Activated CD4-positive, alpha-beta T cell treated with anti-CD3 and anti-CD28 coated beads, Interleukin-2, amount 50 U/mL, for 48 hours (primary cell): ENCODE measurements at regions not wholly inside any gene's neighbourhood (a gene's known extent, or its start where the extent isn't known, plus 50 kb on each side); places are given as distances from the start of the nearest gene placed in this dataset.
A peak's percentile ranks its signal among the peaks of the same experiment; 100 is the strongest.

ENCODE experiments used
- DNase-seq, 2 experiments: peaks; one replicate each; pipeline ENCODE4 v3.0.0-alpha.2; 2020

GRCh38 chr20:58087562-58087858, 140.9 kb downstream of the ANKRD60 start:
- DNase-seq = no peak

- DNase-seq = peak; percentile 5 to 30
Observed at GRCh38 chr20:58086763-58087561, 141.5 kb downstream of the ANKRD60 start.

DNA sequence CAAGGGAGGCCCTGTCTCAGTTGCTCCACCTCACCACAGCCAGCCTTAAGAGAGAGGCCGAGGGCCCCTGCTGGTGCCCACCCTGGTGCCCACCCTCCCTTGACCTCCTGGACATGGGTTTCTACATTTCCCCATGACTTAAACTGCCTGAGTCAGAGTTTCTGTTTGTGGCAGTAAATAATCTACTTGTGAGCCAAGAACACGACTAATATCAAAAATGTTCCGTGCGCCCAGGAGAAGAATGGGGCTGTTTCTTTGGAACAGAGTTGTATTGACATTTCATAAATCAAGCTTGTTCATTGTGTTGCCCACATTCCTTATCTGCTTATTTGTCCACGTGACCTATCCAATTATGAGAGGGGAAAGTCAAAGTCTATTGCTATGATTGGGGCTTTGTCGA, 143.5 kb downstream of the ANKRD60 start:
- DNase-seq = no peak

DNA sequence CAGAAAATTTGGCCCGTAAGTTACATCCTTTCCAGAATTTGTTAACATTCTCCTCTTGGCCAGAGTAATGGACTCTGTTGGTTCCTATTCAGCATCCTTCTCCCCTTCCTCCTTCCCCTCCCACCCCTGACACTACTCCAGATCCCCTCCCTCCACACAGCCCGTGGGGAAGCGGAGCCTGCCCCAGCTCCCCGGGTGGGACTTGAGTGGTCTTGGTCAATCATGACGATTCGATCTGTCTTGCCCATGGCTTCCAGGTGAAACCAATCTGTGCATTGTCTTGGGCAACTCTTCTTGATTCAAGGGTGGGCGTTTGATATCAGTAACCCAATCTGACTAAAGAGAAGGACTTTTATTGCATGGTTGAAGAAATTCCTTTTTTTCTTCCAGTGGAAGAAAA, 143.9 kb downstream of the ANKRD60 start:
- DNase-seq = no peak

- no peak for DNase-seq
Observed at GRCh38 chr20:58081846-58082245, 146.6 kb downstream of the ANKRD60 start.

GRCh38 chr20:58078741-58079522, 149.5 kb downstream of the ANKRD60 start:
- DNase-seq = no peak

GRCh38 chr20:58077282-58077681, 151.2 kb downstream of the ANKRD60 start:
- DNase-seq = no peak

DNA sequence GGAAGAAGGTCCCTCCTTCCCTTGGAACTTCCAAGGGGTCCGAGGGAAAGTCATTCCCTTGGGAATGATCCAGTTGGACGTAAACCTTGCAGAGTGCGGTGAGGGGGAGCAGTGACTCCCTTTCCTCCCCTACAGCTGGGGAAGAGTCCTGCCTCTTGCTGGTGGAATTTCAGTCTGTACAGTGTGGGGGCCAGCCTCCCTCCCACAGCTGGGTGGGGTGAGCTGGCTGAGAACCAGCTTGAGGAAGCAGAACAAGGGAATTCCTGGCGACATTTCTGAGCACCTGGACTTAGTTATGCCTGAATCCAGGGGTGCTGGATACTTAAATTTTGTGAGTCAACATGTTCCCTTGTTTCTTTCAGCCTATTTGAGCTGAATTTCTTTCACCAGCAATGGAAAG, 152.0 kb downstream of the ANKRD60 start:
- DNase-seq = no peak

DNA sequence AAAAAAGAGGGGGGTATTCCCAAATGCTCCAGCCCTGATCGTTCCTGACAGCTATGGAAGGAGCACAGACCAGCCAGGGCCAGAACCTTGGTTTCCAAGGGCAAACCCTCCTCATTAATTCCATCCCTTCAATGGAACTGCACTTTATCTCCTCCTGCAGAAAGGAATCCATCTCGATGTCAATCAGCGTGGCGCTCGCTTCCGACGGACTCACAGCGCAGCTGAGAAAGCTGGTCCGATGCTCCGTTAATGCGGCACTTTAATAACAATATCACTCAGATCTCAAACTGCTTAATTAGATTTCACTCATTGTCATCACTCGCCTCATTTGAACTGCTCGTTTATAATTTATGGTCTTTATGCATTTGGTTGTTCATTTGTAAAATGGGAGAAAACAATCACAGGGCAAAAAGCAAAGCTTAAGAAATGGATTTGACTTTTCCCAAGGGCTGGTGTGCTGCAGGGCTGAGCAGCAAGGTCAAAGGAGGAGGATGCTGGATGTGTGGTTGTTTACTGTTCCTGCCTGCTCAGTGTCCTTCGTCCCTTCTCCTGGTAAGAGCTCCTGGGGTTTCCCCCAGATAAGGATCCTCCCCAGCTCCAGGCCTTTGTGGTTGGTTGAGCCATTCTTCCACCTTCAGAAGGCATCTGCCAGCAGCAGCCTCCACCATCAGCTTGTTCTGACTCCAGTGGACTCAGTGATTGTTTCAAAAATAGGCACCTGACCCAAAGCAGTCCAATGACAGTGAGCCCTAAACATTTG, 152.7 kb downstream of the ANKRD60 start:
- DNase-seq = no peak

DNA sequence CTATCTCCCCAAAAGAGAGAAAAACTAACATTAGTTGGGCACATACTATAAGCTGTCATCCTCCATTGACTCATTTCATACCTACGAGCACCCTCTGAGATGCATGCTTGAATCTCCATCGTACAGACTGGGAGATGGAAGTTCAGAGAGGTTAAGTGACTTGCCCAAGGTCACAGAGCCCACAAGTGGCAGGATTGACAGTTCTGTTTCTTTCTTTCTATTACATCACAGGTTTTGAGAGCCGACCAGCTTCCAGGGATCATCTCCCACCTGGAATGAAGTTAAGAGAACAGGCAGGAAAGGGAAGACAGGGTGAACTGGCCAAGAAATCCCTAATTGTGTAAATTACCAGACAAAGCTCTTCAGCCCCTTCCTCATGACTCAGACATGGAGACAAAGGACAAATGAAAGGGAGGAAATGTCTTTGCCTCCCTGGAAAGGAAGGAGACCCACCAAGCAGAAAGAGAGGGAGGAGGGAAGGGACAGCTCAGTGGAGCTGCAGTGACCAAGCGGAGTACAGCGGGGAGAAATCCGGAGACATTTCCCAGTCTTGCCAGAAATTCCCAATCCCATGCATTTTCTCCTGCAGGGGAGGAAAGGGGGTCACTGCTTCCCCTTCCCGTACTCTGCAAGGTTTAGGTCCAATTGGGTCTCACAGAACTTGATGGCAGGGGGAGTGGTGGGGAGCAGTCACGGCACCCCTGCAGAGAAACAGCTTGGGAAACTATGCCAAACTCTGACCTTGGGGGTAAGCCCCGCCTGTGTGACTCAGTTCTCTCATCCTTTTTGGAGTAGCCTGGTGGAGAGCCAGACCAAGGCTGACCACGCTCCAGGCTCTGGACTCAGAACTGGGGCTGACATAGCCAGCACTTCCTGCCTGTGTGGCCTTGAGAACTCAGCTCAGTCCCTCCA, 154.3 kb downstream of the ANKRD60 start:
- DNase-seq = no peak

GRCh38 chr20:58072695-58073671, 155.5 kb downstream of the ANKRD60 start:
- no peak for DNase-seq

- no peak for DNase-seq
Observed at GRCh38 chr20:58071991-58072390, 156.5 kb downstream of the ANKRD60 start.

GRCh38 chr20:58071298-58071697, 157.2 kb downstream of the ANKRD60 start:
- DNase-seq = no peak

DNA sequence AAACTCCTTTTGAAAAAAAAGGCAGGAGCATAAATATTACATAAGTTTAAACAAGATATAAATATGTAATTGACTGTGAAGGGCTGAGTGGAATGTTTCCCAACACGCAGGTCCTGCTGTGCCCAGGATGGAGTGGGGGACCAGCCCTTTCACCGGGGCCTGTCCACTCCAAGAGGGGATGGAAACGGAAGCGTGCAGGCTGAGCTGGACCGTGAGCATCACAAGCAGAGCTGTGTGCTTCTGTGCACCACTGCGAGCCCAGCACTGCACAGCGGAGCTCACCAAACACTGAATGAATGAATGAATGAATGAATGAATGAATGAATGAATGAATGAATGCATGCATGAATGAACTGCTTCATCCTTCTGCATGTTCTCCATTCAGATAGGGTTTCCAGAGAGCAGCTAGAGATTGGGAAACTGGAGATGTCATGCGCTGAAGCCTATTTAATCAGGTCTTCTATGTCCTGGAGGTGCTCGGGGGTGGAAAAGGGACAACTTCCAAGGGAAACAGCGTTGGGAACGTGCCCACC, 157.7 kb downstream of the ANKRD60 start:
- DNase-seq = no peak

DNA sequence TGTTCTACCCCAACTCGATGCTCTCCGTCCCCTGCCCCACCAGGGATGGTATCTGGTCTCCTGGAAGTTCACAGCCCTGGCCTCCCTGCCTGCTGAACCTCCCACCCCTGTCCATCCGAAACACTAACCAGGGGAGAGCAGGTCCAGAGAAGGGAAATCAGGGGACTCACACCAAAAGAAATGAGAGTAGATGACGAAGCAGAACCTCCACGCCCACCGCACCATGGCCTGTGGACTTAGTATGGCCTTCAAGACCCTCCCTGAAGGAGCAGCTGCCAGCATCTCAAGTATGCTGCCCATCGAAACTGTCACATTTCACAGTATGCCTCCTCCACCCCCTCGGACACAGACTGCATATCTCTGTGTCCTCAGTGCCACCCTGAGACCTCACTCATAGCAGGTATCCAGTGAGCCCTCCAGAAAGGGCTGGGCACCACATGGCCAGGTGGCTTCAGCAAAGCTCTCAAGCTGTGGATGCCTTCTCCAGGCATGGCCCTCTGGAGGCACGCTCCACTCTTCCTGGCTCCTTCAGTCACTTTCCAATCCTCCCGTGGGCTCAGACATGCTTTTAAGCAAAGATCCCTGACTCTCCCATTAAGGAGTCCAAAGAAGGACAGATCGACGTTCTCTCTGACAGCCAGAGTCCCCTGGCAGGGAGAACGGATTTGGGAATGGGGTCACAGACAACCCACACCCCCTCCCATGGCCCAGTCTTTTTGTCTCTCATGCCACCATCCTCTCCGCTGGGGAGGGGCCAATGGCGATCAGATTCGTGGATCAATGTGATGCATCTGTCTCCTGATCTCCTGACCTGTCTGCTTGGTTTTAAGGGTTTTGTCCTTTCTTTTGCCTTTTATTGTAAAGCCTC, 158.4 kb downstream of the ANKRD60 start:
- no peak for DNase-seq

DNA sequence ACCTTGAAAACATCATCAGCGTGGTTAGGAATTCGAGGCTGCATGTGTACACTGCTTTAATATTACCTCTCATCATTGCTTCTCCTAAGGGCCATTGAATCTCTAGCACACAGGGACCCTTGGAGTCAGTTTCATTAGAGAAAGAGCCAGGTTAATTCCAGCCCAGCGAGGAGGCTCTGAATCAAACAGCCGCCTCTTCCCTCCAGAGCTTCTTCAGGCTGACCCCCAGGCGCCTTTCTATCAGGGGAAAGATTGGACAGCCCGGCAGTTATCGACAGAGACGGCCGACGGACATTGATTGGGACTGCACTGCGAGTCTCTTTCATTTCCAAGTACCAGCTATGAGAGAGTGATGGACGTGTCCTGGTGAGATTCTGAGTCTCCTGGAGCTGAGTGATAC, 159.2 kb downstream of the ANKRD60 start:
- no peak for DNase-seq

DNA sequence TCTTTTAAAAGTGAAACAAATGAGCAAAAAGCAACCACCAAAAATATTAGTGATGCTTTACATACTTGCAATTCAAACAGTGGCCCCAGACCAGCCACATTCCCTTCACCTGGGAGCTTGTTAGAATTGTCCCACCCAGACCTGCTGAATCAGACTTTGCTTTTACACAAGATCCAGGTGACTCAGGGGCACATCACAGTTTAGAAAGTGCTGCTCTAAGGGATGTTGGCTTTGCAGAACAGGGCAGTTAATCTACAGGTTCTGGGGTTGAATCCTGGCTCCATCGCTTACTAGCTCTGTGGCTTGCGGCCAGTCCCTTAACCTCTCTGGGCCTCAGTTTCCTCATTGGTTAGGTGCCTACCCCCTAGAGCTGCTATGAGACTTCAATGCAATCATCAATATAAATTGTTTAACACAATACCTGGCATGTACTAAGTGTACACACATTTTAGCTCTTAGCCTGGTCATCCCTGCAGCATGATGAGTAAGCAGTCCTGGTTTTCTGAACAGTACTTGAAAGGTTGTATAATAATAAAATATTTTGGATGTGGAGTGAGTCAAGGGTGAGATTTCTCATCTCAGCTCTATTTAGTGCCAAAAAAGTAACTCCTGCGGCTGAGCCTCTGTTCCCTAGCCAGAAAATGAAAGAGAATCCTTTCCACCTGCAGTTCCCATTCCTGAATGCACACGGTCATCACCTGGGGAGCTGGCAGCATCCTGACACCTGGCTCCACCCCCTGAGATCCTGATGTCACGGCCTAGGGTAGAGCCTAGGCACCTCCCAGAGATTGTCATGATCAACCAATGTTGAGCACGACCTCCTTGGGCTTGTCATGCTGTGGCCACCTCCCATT, 162.7 kb downstream of the ANKRD60 start:
- DNase-seq = no peak

DNA sequence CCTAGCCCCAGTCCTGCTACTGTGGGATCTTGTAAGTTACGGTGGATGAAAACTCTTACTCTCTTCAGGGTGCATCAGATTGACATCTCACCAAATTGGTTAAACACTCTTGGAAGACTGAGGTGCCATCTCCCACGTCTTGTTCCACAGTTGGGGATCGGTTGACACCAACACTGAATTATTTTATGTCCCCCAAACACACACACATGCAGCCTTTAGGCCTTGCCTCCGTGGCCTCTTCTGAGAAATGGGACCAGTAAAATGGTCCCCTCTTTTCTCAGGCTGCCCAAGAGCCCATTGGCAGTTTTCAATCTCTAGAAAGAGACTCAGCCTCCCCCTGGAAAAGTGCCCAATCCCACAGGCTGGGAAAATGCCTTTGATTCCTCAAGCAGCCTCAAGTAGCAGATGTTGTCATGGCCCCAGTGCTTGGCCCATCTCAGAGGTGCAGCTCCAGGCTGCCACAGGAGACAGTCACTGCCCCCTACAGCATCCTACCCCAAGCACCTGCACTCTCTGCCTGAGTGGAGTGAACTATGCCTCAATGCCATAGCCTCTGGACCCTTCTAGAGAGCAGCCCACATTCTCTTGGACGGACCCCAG, 163.9 kb downstream of the ANKRD60 start:
- DNase-seq = no peak

DNA sequence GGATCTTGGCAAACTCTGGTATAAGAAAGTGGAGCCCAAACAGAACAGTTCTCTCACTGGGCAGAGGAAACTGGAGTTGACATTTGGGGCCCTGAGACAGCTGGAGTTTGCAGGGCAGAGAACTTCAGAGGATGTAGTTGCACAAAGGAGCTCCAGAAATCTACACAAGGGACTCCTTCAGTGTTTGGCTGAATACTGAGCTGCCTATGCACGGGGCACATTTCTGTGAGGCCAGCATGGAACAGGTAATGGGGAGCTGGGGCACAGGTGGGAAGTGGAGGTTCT, 169.3 kb downstream of the ANKRD60 start:
- no peak for DNase-seq
